Loucy (cell line): ENCODE measurements at regions not wholly inside any gene's neighbourhood (a gene's known extent, or its start where the extent isn't known, plus 50 kb on each side); places are given as distances from the start of the nearest gene placed in this dataset.

ENCODE experiments used
- H2AFZ ChIP-seq: fragments of 200-600 bp; sonication (generic); 2 replicates; pipeline ENCODE4 v1.6.0; 2016; ENCODE audit warnings: antibody characterized with exemption, mild to moderate bottlenecking, low read length, moderate library complexity
- H3F3A ChIP-seq: fragments of 200-600 bp; 2 replicates; pipeline ENCODE4 v1.6.0; 2016; ENCODE audit warnings: antibody characterized with exemption, low read depth, mild to moderate bottlenecking
- H3K27me3 ChIP-seq: fragments of 200-600 bp; sonication (generic); 2 replicates; pipeline ENCODE4 v1.6.1; 2014; ENCODE audit warnings: low read length, mild to moderate bottlenecking; ENCODE audit not compliant: insufficient read depth, poor library complexity, severe bottlenecking
- H3K36me3 ChIP-seq: fragments of 200-600 bp; sonication (generic); 2 replicates; pipeline ENCODE4 v1.6.1; 2016; ENCODE audit warnings: low read length; ENCODE audit not compliant: insufficient read depth
- H3K4me1 ChIP-seq: fragments of 200-600 bp; sonication (generic); 2 replicates; pipeline ENCODE4 v1.5.1; 2014; ENCODE audit warnings: low read length, mild to moderate bottlenecking; ENCODE audit not compliant: insufficient read depth, poor library complexity, severe bottlenecking
- H3K4me2 ChIP-seq: fragments of 200-600 bp; sonication (generic); 2 replicates; pipeline ENCODE4 v1.6.0; 2014; ENCODE audit warnings: antibody characterized with exemption, low read length, low read depth, mild to moderate bottlenecking; ENCODE audit not compliant: poor library complexity, severe bottlenecking
- H3K4me3 ChIP-seq: fragments of 200-600 bp; sonication (generic); 2 replicates; pipeline ENCODE4 v1.5.1; 2014; ENCODE audit warnings: low read length, mild to moderate bottlenecking, mixed read lengths; ENCODE audit not compliant: poor library complexity, severe bottlenecking
- H3K79me2 ChIP-seq: fragments of 200-600 bp; sonication (generic); 2 replicates; pipeline ENCODE4 v1.6.1; 2014; ENCODE audit warnings: low read length; ENCODE audit not compliant: insufficient read depth
- H3K9ac ChIP-seq: fragments of 200-600 bp; sonication (generic); 2 replicates; pipeline ENCODE4 v1.6.0; 2014; ENCODE audit warnings: mild to moderate bottlenecking, low read depth, low read length, moderate library complexity; ENCODE audit not compliant: poor library complexity, severe bottlenecking
- H3K9me2 ChIP-seq: fragments of 200-600 bp; sonication (generic); replicated peaks from 2 replicates; pipeline ENCODE4 v1.6.1; 2016; ENCODE audit warnings: low read depth, low read length, mixed read lengths
- H3K9me3 ChIP-seq: fragments of 200-600 bp; sonication (generic); 2 replicates; pipeline ENCODE4 v1.6.1; 2014; ENCODE audit warnings: mild to moderate bottlenecking, antibody characterized with exemption, low read length, low read depth; ENCODE audit not compliant: insufficient read depth
- H4K20me1 ChIP-seq: fragments of 200-600 bp; sonication (generic); 2 replicates; pipeline ENCODE4 v1.6.0; 2014; ENCODE audit warnings: antibody characterized with exemption, low read length, mild to moderate bottlenecking; ENCODE audit not compliant: insufficient read depth, poor library complexity, severe bottlenecking
- EZH2phosphoT487 ChIP-seq: fragments of 200-600 bp; IDR thresholded peaks from 2 replicates; pipeline ENCODE4 v1.6.1; 2018; ENCODE audit warnings: antibody characterized with exemption, mild to moderate bottlenecking, moderate library complexity, borderline replicate concordance
- TF ChIP-seq, protein P1 (sequence below): fragments of 200-600 bp; sonication (generic); conservative IDR thresholded peaks from 2 replicates; pipeline ENCODE4 v1.5.1; 2014; ENCODE audit warnings: mild to moderate bottlenecking, antibody characterized with exemption, low read length

- Histone ChIP-seq H3K9me3 (peaks cover 9% of the 10 kb centered on the region; the same call in 1 of the 2 replicates), H2AFZ (no peak overlapping the region)
- no peak for TF ChIP-seq EZH2phosphoT487
- TF ChIP-seq, protein P1, sequence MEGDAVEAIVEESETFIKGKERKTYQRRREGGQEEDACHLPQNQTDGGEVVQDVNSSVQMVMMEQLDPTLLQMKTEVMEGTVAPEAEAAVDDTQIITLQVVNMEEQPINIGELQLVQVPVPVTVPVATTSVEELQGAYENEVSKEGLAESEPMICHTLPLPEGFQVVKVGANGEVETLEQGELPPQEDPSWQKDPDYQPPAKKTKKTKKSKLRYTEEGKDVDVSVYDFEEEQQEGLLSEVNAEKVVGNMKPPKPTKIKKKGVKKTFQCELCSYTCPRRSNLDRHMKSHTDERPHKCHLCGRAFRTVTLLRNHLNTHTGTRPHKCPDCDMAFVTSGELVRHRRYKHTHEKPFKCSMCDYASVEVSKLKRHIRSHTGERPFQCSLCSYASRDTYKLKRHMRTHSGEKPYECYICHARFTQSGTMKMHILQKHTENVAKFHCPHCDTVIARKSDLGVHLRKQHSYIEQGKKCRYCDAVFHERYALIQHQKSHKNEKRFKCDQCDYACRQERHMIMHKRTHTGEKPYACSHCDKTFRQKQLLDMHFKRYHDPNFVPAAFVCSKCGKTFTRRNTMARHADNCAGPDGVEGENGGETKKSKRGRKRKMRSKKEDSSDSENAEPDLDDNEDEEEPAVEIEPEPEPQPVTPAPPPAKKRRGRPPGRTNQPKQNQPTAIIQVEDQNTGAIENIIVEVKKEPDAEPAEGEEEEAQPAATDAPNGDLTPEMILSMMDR = no peak
These were observed 194.4 kb upstream of the AJAP1 start for GRCh38 chr1:4460052-4460451.

DNA sequence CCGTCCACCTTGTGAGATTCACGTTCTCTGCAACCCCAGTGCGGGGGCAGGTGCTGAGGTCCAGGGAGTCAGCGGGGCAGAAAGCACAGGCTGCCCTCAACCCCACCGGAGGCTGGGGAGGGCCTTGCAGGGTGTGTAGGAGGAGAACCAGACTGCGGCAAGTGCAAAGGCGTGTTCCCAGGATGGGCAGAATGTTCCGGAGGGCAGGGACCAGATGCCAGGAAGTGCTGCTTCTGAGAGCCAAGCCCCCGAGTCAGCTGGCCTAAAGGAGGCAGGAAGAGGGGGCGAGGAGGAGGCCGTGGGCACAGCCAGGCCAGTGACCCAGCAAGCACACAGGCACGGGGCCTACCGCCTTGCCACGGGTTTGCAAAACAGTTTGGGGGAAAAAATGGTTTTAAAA lies 193.8 kb upstream of the AJAP1 start:
- peaks cover 8% of the 10 kb centered on the region; the same call in 1 of the 2 replicates for H3K9me3 ChIP-seq
- no peak overlapping the region for H3K4me3 ChIP-seq
- H3K36me3 ChIP-seq = no peaks in the 10 kb centered on the region
- no peaks in the 10 kb centered on the region for H3K9me2 ChIP-seq
- no peak overlapping the region for H3K4me2 ChIP-seq
- H3K4me1 ChIP-seq = no peaks in the 10 kb centered on the region
- H3K9ac ChIP-seq = no peak overlapping the region
- H4K20me1 ChIP-seq = no peaks in the 10 kb centered on the region
- no peak for TF ChIP-seq EZH2phosphoT487
- TF ChIP-seq, protein P1 = no peak
- no peak overlapping the region for H2AFZ ChIP-seq
- no peaks in the 10 kb centered on the region for H3F3A ChIP-seq
- H3K79me2 ChIP-seq = no peaks in the 10 kb centered on the region
- no peaks in the 10 kb centered on the region for H3K27me3 ChIP-seq

More at GRCh38 chr1:4460052-4460451, 194.4 kb upstream of the AJAP1 start:
- Histone ChIP-seq H3K27me3 (no peaks in the 10 kb centered on the region), H3K36me3 (no peaks in the 10 kb centered on the region), H3K79me2 (no peaks in the 10 kb centered on the region), H3K4me2 (no peak overlapping the region), H3K9me2 (no peaks in the 10 kb centered on the region), H3F3A (no peaks in the 10 kb centered on the region), H4K20me1 (no peaks in the 10 kb centered on the region), H3K9ac (no peak overlapping the region), H3K4me1 (no peaks in the 10 kb centered on the region), H3K4me3 (no peak overlapping the region)

GRCh38 chr1:4461726-4462290 lies 192.6 kb upstream of the AJAP1 start:
- H3K9me3 ChIP-seq = peaks cover 6% of the 10 kb centered on the region; the same call in 1 of the 2 replicates
- H2AFZ ChIP-seq = no peak overlapping the region
- H4K20me1 ChIP-seq = no peaks in the 10 kb centered on the region
- H3K27me3 ChIP-seq = no peaks in the 10 kb centered on the region
- no peak overlapping the region for H3K4me2 ChIP-seq
- no peaks in the 10 kb centered on the region for H3K79me2 ChIP-seq
- H3K4me1 ChIP-seq = no peaks in the 10 kb centered on the region
- H3F3A ChIP-seq = no peaks in the 10 kb centered on the region
- no peak overlapping the region for H3K9ac ChIP-seq
- H3K9me2 ChIP-seq = no peaks in the 10 kb centered on the region
- no peak for TF ChIP-seq EZH2phosphoT487
- TF ChIP-seq, protein P1 = no peak
- no peaks in the 10 kb centered on the region for H3K36me3 ChIP-seq
- H3K4me3 ChIP-seq = no peak overlapping the region
